ENCODE measurements at regions not wholly inside any gene's neighbourhood (a gene's known extent, or its start where the extent isn't known, plus 50 kb on each side); places are given as distances from the start of the nearest gene placed in this dataset.
A peak's percentile ranks its signal among the peaks of the same experiment; 100 is the strongest.
"Not testable (repeated sequence)": the region's sequence is repeated elsewhere in the genome, so short reads cannot be mapped to it uniquely, and the experiment has no call there.

- DNase-seq (ENCODE audit: low spot score), result no peak
Observed at GRCh38 chr2:189309331-189309730, 129.8 kb upstream of the COL5A2 start.

GRCh38 chr2:189312211-189312610 lies 129.1 kb upstream of the WDR75 start:
- DNase-seq (ENCODE audit: low spot score), result no peak

GRCh38 chr2:189312643-189313042 lies 128.6 kb upstream of the WDR75 start:
- DNase-seq (ENCODE audit: low spot score), result no peak

GRCh38 chr2:189318761-189319160 lies 122.5 kb upstream of the WDR75 start:
- DNase-seq (ENCODE audit: low spot score), result no peak

GRCh38 chr2:189319424-189319823 lies 121.8 kb upstream of the WDR75 start:
- not testable (repeated sequence) for DNase-seq (ENCODE audit: low spot score)

- no peak for DNase-seq (ENCODE audit: low spot score)
Observed at GRCh38 chr2:189327879-189328847, 113.1 kb upstream of the WDR75 start.

GRCh38 chr2:189328848-189329245 lies 112.4 kb upstream of the WDR75 start:
- DNase-seq (ENCODE audit: low spot score), result no peak

GRCh38 chr2:189336276-189336975 lies 104.8 kb upstream of the WDR75 start:
- no peak for DNase-seq (ENCODE audit: low spot score)

GRCh38 chr2:189337656-189338055 lies 103.6 kb upstream of the WDR75 start:
- peak; percentile 61 for DNase-seq (ENCODE audit: low spot score)

- no peak for DNase-seq (ENCODE audit: low spot score)
Observed at GRCh38 chr2:189338115-189338514, 103.2 kb upstream of the WDR75 start.

- no peak for DNase-seq (ENCODE audit: low spot score)
Observed at GRCh38 chr2:189341077-189341476, 100.2 kb upstream of the WDR75 start.

- DNase-seq (ENCODE audit: low spot score), result no peak
Observed at GRCh38 chr2:189344043-189344442, 97.2 kb upstream of the WDR75 start.

GRCh38 chr2:189347540-189347939 lies 93.7 kb upstream of the WDR75 start:
- peak; percentile 79 for DNase-seq (ENCODE audit: low spot score)

- no peak for DNase-seq (ENCODE audit: low spot score)
Observed at GRCh38 chr2:189348369-189348768, 92.9 kb upstream of the WDR75 start.

GRCh38 chr2:189350540-189351209 lies 90.6 kb upstream of the WDR75 start:
- peak; percentile 78 for DNase-seq (ENCODE audit: low spot score)

GRCh38 chr2:189351933-189352332 lies 89.3 kb upstream of the WDR75 start:
- DNase-seq (ENCODE audit: low spot score), result not testable (repeated sequence)

- DNase-seq (ENCODE audit: low spot score), result not testable (repeated sequence)
Observed at GRCh38 chr2:189357375-189357774, 83.9 kb upstream of the WDR75 start.

GRCh38 chr2:189360861-189361260 lies 80.4 kb upstream of the WDR75 start:
- no peak for DNase-seq (ENCODE audit: low spot score)

GRCh38 chr2:189362283-189362682 lies 79.0 kb upstream of the WDR75 start:
- no peak for DNase-seq (ENCODE audit: low spot score)

- peak; percentile 18 for DNase-seq (ENCODE audit: low spot score)
Observed at GRCh38 chr2:189363559-189363958, 77.7 kb upstream of the WDR75 start.

GRCh38 chr2:189364607-189365006 lies 76.7 kb upstream of the WDR75 start:
- DNase-seq (ENCODE audit: low spot score), result no peak

GRCh38 chr2:189366349-189366748 lies 74.9 kb upstream of the WDR75 start:
- DNase-seq (ENCODE audit: low spot score), result no peak

GRCh38 chr2:189367343-189367742 lies 73.9 kb upstream of the WDR75 start:
- no peak for DNase-seq (ENCODE audit: low spot score)
